ENCODE measurements at regions not wholly inside any gene's neighbourhood (a gene's known extent, or its start where the extent isn't known, plus 50 kb on each side); places are given as distances from the start of the nearest gene placed in this dataset.
"Not testable (repeated sequence)": the region's sequence is repeated elsewhere in the genome, so short reads cannot be mapped to it uniquely, and the experiment has no call there.

DNA sequence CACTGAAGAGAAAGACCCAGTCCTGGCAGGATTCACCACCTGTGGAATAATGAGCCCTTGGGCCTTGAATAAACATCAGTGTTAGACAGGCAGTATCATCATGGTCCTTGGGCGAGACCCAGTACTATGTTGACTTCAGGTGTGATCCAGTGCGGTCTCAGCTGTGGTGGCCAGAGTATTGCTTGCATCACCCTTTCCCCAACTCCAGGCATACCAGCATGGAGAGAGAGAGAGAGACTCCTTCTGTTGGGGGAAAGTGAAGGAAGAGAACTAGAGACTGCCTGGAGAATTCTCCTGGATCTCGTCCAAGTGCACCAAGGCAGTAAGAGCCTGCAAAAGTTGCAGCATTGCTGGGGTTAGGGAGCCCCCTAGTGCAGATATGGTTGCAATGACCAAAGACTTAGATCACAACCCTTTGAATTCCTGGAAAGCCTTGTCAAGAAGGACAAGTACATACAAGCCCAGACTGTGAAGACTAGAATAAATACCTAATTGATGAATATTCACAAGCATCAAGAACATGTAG, 61.1 kb upstream of the VAMP7 start:
- peak; percentile 76 to 83 for ATAC-seq
- intact Hi-C loops (cut with DNase I): no loop called here
- Histone ChIP-seq H3K27ac (ENCODE audit: low read length) (no peak overlapping the region), H3K27me3 (ENCODE audit: control insufficient read depth, insufficient read depth) (no peaks in the 10 kb centered on the region), H3K4me1 (ENCODE audit: control insufficient read depth, insufficient read depth, low read length) (no peaks in the 10 kb centered on the region), H3K4me3 (ENCODE audit: low read length) (no peak overlapping the region), H3K9me3 (ENCODE audit: control insufficient read depth, low read length) (no peaks in the 10 kb centered on the region)
- DNase-seq: peak; percentile 48 to 78 (median 70)
- WGBS: 61% methylated on average over 3 of the region's 3 CpGs

DNA sequence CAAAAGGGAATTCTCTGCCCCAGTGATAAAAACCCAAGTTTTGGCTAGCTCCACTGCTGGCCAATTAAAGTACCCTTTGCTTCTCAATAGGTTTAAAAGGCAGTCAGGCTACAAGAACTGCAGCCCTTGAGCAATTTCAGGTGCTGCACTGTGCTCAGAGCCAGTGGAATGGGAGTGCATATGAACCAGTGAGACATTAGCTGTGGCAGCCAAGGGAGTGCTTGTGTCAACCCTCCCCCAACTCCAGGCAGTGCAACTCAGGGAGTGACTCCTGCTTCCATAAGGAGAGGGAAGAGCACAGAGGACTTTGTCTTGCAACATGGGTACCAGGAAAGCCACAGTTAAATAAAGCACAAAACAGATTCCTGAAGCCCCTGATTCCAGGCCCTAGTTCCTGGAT, 61.6 kb upstream of the VAMP7 start:
- Histone ChIP-seq H3K27me3 (ENCODE audit: control insufficient read depth, insufficient read depth) (no peaks in the 10 kb centered on the region), H3K4me1 (ENCODE audit: control insufficient read depth, insufficient read depth, low read length) (no peaks in the 10 kb centered on the region), H3K4me3 (ENCODE audit: low read length) (no peak overlapping the region), H3K27ac (ENCODE audit: low read length) (no peak overlapping the region), H3K9me3 (ENCODE audit: control insufficient read depth, low read length) (no peaks in the 10 kb centered on the region)
- no peak for DNase-seq
- no peak for ATAC-seq
- intact Hi-C loops (cut with DNase I): no loop called here

DNA sequence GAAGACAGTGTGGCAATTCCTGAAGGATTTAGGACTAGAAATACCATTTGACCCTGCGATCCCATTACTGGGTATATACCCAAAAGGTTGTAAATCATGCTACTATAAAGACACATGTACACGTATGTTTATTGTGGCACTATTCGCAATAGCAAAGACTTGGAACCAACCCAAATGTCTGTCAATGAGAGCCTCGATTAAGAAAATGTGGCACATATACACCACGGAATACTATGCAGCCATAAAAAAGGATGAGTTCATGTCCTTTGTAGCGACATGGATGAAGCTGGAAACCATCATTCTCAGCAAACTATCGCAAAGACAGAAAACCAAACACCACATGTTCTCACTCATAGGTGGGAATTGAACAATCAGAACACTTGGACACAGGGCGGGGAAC, 66.8 kb upstream of the VAMP7 start:
- H3K27me3 ChIP-seq (ENCODE audit: control insufficient read depth, insufficient read depth); H3K9me3 ChIP-seq (ENCODE audit: control insufficient read depth, low read length); H3K27ac ChIP-seq (ENCODE audit: low read length); H3K4me1 ChIP-seq (ENCODE audit: control insufficient read depth, insufficient read depth, low read length); H3K4me3 ChIP-seq (ENCODE audit: low read length); DNase-seq; intact Hi-C loops (cut with DNase I); ATAC-seq: not testable (repeated sequence)
- WGBS: 85% methylated on average over 8 of the region's 8 CpGs

DNA sequence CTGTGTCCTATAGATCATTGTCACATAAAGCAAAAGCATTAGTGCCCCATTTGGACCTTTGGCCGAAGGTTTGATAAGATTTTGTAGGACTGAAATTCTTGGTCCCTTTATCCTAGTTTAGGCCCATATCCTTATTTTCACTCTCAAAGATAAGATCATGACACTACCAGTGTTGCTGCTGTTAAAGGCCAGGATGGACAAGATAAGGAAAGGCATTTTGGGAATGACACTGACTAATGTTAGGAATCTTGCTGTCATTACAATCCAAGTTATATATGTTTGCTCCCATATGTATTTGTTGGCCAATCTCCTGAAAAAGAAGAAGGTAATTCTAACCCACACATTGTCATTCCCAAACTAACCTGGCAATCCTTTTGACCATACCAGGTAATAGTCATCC, 101.3 kb upstream of the VAMP7 start:
- H3K9me3 ChIP-seq (ENCODE audit: control insufficient read depth, low read length): no peaks in the 10 kb centered on the region
- no peaks in the 10 kb centered on the region for H3K4me1 ChIP-seq (ENCODE audit: control insufficient read depth, insufficient read depth, low read length)
- DNase-seq: no peak
- 68% methylated on average over 1 of the region's 1 CpG for WGBS
- H3K4me3 ChIP-seq (ENCODE audit: low read length): no peak overlapping the region
- intact Hi-C loops (cut with DNase I): no loop called here
- ATAC-seq: no peak
- no peak overlapping the region for H3K27ac ChIP-seq (ENCODE audit: low read length)
- no peaks in the 10 kb centered on the region for H3K27me3 ChIP-seq (ENCODE audit: control insufficient read depth, insufficient read depth)

DNA sequence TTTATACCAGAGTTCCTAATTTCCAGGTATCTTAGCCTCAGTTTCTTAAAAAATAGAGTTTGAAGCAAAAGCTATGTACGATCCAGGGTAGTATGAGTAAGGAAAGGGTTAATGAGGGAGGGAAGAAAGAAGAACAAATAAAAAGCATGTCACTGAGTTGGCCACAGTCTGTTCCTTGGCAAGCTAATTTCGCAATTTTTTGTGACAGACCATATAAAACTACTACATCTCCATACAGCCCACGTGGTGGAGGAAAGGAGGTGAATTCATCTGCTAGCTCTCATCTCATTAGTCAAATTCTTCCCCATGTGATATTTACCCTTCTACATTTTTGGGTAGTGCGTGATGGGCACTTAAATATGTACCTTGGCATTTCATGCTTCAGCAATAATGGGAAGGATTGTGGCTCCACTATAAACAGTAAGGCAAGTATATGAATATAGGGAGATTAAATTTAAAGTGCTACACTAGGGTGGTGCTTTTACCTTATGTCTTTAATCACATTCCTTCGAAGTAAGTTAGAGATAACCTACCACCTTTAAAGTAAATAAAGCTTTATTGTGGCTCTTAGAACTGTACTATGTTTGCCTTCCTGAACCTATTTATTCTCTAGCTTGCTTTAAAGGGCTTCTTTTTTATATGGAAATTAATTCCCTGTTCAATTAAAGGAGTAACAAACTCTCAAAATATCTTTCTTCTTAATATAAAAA, 102.1 kb upstream of the VAMP7 start:
- DNase-seq: no peak
- no peak overlapping the region for H3K4me3 ChIP-seq (ENCODE audit: low read length)
- no peak for ATAC-seq
- H3K27ac ChIP-seq (ENCODE audit: low read length): no peak overlapping the region
- 50% methylated on average over 5 of the region's 5 CpGs for WGBS
- no peaks in the 10 kb centered on the region for H3K27me3 ChIP-seq (ENCODE audit: control insufficient read depth, insufficient read depth)
- H3K9me3 ChIP-seq (ENCODE audit: control insufficient read depth, low read length): no peaks in the 10 kb centered on the region
- H3K4me1 ChIP-seq (ENCODE audit: control insufficient read depth, insufficient read depth, low read length): no peaks in the 10 kb centered on the region
- intact Hi-C loops (cut with DNase I): no loop called here

DNA sequence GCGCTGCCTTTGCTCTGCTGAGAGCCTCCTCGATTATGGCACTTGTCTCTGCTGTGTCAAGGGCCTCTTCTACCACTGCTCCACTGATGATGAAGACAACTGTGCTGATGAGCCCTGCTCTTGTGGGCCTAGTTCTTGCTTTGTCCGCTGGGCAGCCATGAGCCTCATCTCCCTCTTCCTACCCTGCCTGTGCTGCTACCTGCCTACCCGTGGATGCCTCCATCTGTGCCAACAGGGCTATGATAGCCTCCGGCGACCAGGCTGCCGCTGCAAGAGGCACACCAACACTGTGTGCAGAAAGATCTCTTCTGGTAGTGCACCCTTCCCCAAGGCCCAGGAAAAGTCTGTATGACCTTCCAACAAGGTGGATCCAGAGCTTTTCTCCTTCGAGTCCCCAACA, 106.8 kb upstream of the VAMP7 start:
- intact Hi-C loops (cut with DNase I): no loop called here
- DNase-seq (no peak), ATAC-seq (no peak)
- no peaks in the 10 kb centered on the region for H3K27me3 ChIP-seq (ENCODE audit: control insufficient read depth, insufficient read depth)
- 76% methylated on average over 8 of the region's 8 CpGs for WGBS
- no peak overlapping the region for H3K27ac ChIP-seq (ENCODE audit: low read length)
- no peak overlapping the region for H3K4me3 ChIP-seq (ENCODE audit: low read length)
- no peaks in the 10 kb centered on the region for H3K9me3 ChIP-seq (ENCODE audit: control insufficient read depth, low read length)
- H3K4me1 ChIP-seq (ENCODE audit: control insufficient read depth, insufficient read depth, low read length): no peaks in the 10 kb centered on the region

DNA sequence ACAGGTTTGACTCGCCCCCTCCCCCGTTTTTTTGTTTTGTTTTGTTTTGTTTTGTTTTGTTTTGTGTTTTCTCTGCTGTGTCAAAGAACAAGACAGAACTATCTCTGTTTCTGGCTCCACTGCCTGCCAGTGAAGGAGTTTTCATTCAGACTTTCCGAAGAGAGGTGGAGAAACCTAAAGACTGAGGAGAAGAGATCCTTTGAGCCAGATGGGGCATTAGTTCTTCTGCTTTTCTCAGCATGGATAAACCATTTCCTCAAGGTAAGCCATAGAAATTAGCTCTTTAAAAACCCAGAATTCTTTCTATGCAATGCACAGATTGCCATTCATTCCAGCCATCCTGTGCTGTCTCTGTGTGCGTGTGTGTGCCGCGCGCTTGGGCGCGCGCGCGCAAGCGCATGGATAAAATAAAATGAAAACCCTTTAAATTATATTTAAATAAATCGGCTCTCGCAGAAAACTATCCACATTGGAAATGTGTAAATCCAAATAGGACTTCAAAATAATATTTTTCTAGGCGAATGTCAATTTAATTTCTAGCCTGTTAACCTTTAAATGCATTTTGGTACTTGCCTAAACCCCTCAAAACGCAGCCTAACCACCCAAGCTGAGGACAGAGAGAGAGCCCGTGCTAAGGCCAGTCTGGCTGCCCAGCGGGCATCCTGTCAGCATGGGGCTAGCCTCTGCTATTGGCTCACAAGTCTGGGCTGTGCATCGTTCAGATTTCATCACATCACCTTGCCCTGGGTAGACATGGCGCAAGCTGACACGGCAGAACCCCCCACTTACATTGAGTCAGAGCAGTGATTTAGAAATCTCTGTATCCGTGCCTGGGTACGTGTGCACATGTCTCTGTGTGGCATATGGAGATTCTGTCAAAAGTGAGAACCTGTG, 113.0 kb upstream of the VAMP7 start:
- ATAC-seq: peak; percentile 22 to 34
- Histone ChIP-seq H3K27ac (ENCODE audit: low read length) (no peak overlapping the region), H3K4me1 (ENCODE audit: control insufficient read depth, insufficient read depth, low read length) (no peaks in the 10 kb centered on the region), H3K9me3 (ENCODE audit: control insufficient read depth, low read length) (no peaks in the 10 kb centered on the region), H3K27me3 (ENCODE audit: control insufficient read depth, insufficient read depth) (no peaks in the 10 kb centered on the region), H3K4me3 (ENCODE audit: low read length) (peak overlapping the region; percentile 52)
- DNase-seq: no peak
- 52% methylated on average over 24 of the region's 24 CpGs for WGBS
- intact Hi-C loops (cut with DNase I): no loop called here

DNA sequence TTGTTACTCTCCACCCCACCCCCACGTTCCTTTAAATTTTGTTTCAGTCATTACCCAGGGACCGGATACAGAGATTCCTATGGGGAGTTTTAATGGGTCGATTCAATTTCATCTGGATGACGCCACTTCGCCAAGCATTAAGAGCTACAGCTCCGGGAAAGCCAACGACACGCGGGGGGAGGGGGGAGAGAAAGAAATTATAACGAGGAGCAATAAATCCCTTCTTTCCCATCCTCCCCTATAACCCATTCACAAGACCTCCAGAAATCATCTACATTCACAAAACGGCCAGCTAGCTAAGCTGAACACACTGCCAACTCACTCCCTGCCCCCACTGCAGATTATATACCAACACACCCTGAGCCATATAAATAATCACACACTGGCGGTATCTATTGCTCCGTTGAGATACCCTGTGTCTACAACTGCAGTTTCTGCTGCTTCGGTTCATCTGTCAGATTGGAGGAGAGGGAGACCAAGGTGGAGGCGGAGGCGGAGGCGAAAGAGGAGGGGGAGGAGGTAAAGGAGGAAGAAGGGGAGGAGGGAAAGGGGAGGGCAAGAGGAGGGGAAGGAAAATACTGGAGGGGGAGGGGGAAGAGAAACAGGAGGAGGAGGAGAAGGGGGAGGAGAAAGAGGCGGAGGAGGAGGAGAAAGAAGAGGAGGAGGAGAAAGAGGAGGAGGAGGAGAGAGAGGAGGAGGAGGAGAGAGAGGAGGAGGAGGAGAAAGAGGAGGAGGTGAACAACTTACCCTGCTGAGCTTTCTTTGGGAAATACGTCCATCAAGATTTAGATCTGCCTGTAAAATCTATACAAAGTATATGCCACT, 113.9 kb upstream of the VAMP7 start:
- intact Hi-C loops (cut with DNase I): no loop called here
- peak overlapping the region; percentile 52 for H3K4me3 ChIP-seq (ENCODE audit: low read length)
- WGBS: 30% methylated on average over 18 of the region's 19 CpGs
- no peaks in the 10 kb centered on the region for H3K9me3 ChIP-seq (ENCODE audit: control insufficient read depth, low read length)
- no peaks in the 10 kb centered on the region for H3K4me1 ChIP-seq (ENCODE audit: control insufficient read depth, insufficient read depth, low read length)
- ATAC-seq: peak; percentile 93 to 94
- peak overlapping the region; percentile 21 for H3K27ac ChIP-seq (ENCODE audit: low read length)
- DNase-seq: peak; percentile 42 to 67 (median 61)
- no peaks in the 10 kb centered on the region for H3K27me3 ChIP-seq (ENCODE audit: control insufficient read depth, insufficient read depth)

DNA sequence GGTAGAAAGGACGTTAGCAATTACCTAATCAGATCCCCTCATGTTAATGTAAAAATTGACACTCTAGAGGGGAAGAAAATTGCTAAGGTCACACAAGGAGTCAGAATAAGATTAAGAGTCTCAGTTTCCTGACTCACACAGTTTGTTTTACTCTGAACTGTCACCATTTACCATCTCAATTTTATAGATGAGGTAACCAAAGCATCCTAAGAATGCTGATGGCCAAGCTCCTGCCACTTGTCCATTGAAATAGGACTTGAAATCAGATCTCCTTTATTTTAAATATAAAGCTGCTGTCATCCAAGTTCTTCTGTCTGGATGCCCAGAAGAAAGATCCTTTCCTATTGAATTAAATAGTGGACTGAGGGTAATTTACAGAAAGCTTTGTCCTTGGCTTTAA, 114.8 kb upstream of the VAMP7 start:
- no peak for ATAC-seq
- no peaks in the 10 kb centered on the region for H3K4me1 ChIP-seq (ENCODE audit: control insufficient read depth, insufficient read depth, low read length)
- intact Hi-C loops (cut with DNase I): no loop called here

DNA sequence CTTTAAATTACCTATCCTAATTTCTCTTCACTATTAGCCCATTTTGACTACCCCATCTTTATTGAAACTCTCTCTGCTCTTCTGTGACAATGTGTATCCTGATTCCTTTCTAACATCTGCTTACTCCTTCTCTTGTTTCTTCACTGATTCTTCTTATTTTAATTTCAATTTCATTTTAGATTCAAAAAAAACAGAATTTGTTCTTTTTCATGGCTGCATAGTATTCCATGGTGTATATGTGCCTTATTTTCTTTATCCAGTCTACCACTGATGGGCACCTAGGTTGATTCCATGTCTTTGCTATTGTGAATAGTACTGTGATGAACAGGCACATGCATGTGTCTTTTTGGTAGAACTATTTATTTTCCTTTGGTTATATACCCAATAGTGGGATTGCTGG, 120.0 kb upstream of the VAMP7 start:
- no peaks in the 10 kb centered on the region for H3K4me1 ChIP-seq (ENCODE audit: control insufficient read depth, insufficient read depth, low read length)
- no peak overlapping the region for H3K27ac ChIP-seq (ENCODE audit: low read length)
- no peaks in the 10 kb centered on the region for H3K9me3 ChIP-seq (ENCODE audit: control insufficient read depth, low read length)
- ATAC-seq (no peak), DNase-seq (no peak)
- H3K27me3 ChIP-seq (ENCODE audit: control insufficient read depth, insufficient read depth): no peaks in the 10 kb centered on the region
- intact Hi-C loops (cut with DNase I): no loop called here
- no peak overlapping the region for H3K4me3 ChIP-seq (ENCODE audit: low read length)

More for the DNA sequence above, 114.8 kb upstream of the VAMP7 start:
- DNase-seq: no peak
- Histone ChIP-seq H3K4me3 (ENCODE audit: low read length) (no peak overlapping the region), H3K27ac (ENCODE audit: low read length) (no peak overlapping the region), H3K9me3 (ENCODE audit: control insufficient read depth, low read length) (no peaks in the 10 kb centered on the region), H3K27me3 (ENCODE audit: control insufficient read depth, insufficient read depth) (no peaks in the 10 kb centered on the region)
- WGBS: 23% methylated on average over 1 of the region's 1 CpG
